ENCODE measurements at regions not wholly inside any gene's neighbourhood (a gene's known extent, or its start where the extent isn't known, plus 50 kb on each side); places are given as distances from the start of the nearest gene placed in this dataset.

- ChIA-PET CTCF (interaction anchor here (0.7 kb wide), 1 partner anchor 150 kb away, joined by 3 read pairs; no protein-coding TSS in a partner anchor), POLR2A (no interaction called here)
- no peak for DNase-seq (ENCODE audit: extremely low spot score)
- TF ChIP-seq FOXA1 (IDR thresholded peaks at IDR 0.05) = no peak
- TF ChIP-seq NFRKB (IDR thresholded peaks at IDR 0.05) = no peak
- no peak for TF ChIP-seq L3MBTL2 (conservative IDR thresholded peaks at IDR 0.05)
- no peak for TF ChIP-seq TARDBP (IDR thresholded peaks at IDR 0.05)
- TF ChIP-seq ARNT (IDR thresholded peaks at IDR 0.05) = no peak
- no peak for TF ChIP-seq LEF1 (IDR thresholded peaks at IDR 0.05; ENCODE audit: borderline replicate concordance)
- no peak for TF ChIP-seq ZNF384 (IDR thresholded peaks at IDR 0.05)
- no peak for TF ChIP-seq SP1 (IDR thresholded peaks at IDR 0.05)
- no peak for TF ChIP-seq PKNOX1 (IDR thresholded peaks at IDR 0.05)
- TF ChIP-seq HDGF (IDR thresholded peaks at IDR 0.05; ENCODE audit: borderline replicate concordance) = no peak
- TF ChIP-seq BHLHE40 (IDR thresholded peaks at IDR 0.05; ENCODE audit: borderline replicate concordance) = no peak
- no peak for TF ChIP-seq SUZ12 (IDR thresholded peaks at IDR 0.05)
- no peak for TF ChIP-seq ELF4 (IDR thresholded peaks at IDR 0.05)
- no peak for TF ChIP-seq FOXM1 (IDR thresholded peaks at IDR 0.05; ENCODE audit: borderline replicate concordance)
- no peak for TF ChIP-seq CTBP1 (IDR thresholded peaks at IDR 0.05; ENCODE audit: borderline replicate concordance)
- no peak for TF ChIP-seq FOXK2 (IDR thresholded peaks at IDR 0.05)
Measured at GRCh38 chr14:55881577-55882241, 236.5 kb upstream of the PELI2 start.

DNA sequence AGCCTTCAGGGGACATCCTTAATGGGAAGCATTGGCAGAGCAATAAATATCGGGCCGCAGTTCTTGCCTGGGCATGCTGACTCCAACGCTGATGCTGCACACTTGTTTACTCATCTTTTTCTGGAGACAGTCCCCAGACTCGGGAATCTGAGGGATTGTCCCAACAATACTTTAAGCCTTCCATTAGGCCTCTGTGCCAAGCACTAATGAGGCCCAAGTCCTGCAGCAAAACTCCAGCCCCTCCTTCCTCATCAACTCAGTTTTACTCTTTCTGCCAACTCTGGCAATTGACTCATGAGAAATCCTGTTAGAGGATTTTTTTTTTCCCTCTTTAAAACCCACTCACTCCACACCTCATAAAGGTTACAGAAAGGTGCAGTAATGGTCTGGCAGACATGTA is 233.4 kb upstream of the PELI2 start:
- CTCF ChIA-PET = no interaction called here
- POLR2A ChIA-PET = no interaction called here
- no peak for DNase-seq (ENCODE audit: extremely low spot score)
- TF ChIP-seq FOXA1 (IDR thresholded peaks at IDR 0.05) (no peak), PKNOX1 (IDR thresholded peaks at IDR 0.05) (no peak), ZNF384 (IDR thresholded peaks at IDR 0.05) (no peak), ARNT (IDR thresholded peaks at IDR 0.05) (no peak), LEF1 (IDR thresholded peaks at IDR 0.05; ENCODE audit: borderline replicate concordance) (no peak), TARDBP (IDR thresholded peaks at IDR 0.05) (no peak), NFRKB (IDR thresholded peaks at IDR 0.05) (no peak)

GRCh38 chr14:55889124-55889523 is 229.1 kb upstream of the PELI2 start:
- TF ChIP-seq PKNOX1 (IDR thresholded peaks at IDR 0.05) = no peak
- no peak for TF ChIP-seq CTBP1 (IDR thresholded peaks at IDR 0.05; ENCODE audit: borderline replicate concordance)
- no peak for TF ChIP-seq FOXM1 (IDR thresholded peaks at IDR 0.05; ENCODE audit: borderline replicate concordance)
- TF ChIP-seq L3MBTL2 (conservative IDR thresholded peaks at IDR 0.05) = no peak
- no peak for TF ChIP-seq HDGF (IDR thresholded peaks at IDR 0.05; ENCODE audit: borderline replicate concordance)
- TF ChIP-seq ARNT (IDR thresholded peaks at IDR 0.05) = no peak
- no peak for TF ChIP-seq SP1 (IDR thresholded peaks at IDR 0.05)
- no peak for TF ChIP-seq ELF4 (IDR thresholded peaks at IDR 0.05)
- no peak for TF ChIP-seq FOXK2 (IDR thresholded peaks at IDR 0.05)
- no peak for TF ChIP-seq NFRKB (IDR thresholded peaks at IDR 0.05)
- no peak for TF ChIP-seq BHLHE40 (IDR thresholded peaks at IDR 0.05; ENCODE audit: borderline replicate concordance)
- no peak for TF ChIP-seq FOXA1 (IDR thresholded peaks at IDR 0.05)
- TF ChIP-seq LEF1 (IDR thresholded peaks at IDR 0.05; ENCODE audit: borderline replicate concordance) = no peak
- CTCF ChIA-PET = no interaction called here
- POLR2A ChIA-PET = no interaction called here
- no peak for DNase-seq (ENCODE audit: extremely low spot score)

GRCh38 chr14:55891692-55892091 is 226.5 kb upstream of the PELI2 start:
- CTCF ChIA-PET = no interaction called here
- no peak for DNase-seq (ENCODE audit: extremely low spot score)
- POLR2A ChIA-PET = no interaction called here
- no peak for TF ChIP-seq LEF1 (IDR thresholded peaks at IDR 0.05; ENCODE audit: borderline replicate concordance)

GRCh38 chr14:55892906-55893305 is 225.3 kb upstream of the PELI2 start:
- ChIA-PET POLR2A (no interaction called here), CTCF (no interaction called here)
- no peak for DNase-seq (ENCODE audit: extremely low spot score)
- TF ChIP-seq TARDBP (IDR thresholded peaks at IDR 0.05) (no peak), ZNF384 (IDR thresholded peaks at IDR 0.05) (no peak), HDGF (IDR thresholded peaks at IDR 0.05; ENCODE audit: borderline replicate concordance) (no peak), FOXK2 (IDR thresholded peaks at IDR 0.05) (no peak), SUZ12 (IDR thresholded peaks at IDR 0.05) (no peak), SP1 (IDR thresholded peaks at IDR 0.05) (no peak), L3MBTL2 (conservative IDR thresholded peaks at IDR 0.05) (no peak), FOXM1 (IDR thresholded peaks at IDR 0.05; ENCODE audit: borderline replicate concordance) (no peak), LEF1 (IDR thresholded peaks at IDR 0.05; ENCODE audit: borderline replicate concordance) (no peak), FOXA1 (IDR thresholded peaks at IDR 0.05) (no peak), ELF4 (IDR thresholded peaks at IDR 0.05) (no peak), CTBP1 (IDR thresholded peaks at IDR 0.05; ENCODE audit: borderline replicate concordance) (no peak)

DNA sequence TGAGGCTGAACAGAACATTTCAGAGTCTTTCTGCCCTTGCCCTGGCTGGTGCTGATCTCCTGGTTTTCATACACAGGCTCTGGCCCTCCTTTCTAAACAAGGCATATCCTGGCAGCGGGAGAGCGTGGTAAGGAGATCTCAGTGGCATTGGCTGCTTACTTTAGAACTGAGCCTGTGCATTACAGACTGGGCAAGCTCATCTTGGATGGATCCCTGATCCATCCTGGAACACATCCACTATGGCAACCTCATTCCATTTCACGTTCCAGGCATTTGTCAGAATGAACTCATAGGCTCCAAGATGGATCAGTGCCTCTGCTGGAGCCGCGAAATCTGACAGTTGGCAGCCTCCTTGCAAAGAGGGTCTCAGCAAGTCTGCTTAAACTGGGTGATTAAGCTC is 224.5 kb upstream of the PELI2 start:
- DNase-seq (ENCODE audit: extremely low spot score) = no peak
- CTCF ChIA-PET = no interaction called here
- TF ChIP-seq PKNOX1 (IDR thresholded peaks at IDR 0.05) = no peak
- no peak for TF ChIP-seq CTBP1 (IDR thresholded peaks at IDR 0.05; ENCODE audit: borderline replicate concordance)
- no peak for TF ChIP-seq BHLHE40 (IDR thresholded peaks at IDR 0.05; ENCODE audit: borderline replicate concordance)
- no peak for TF ChIP-seq SP1 (IDR thresholded peaks at IDR 0.05)
- TF ChIP-seq ELF4 (IDR thresholded peaks at IDR 0.05) = no peak
- TF ChIP-seq ARNT (IDR thresholded peaks at IDR 0.05) = no peak
- TF ChIP-seq LEF1 (IDR thresholded peaks at IDR 0.05; ENCODE audit: borderline replicate concordance) = no peak
- TF ChIP-seq FOXM1 (IDR thresholded peaks at IDR 0.05; ENCODE audit: borderline replicate concordance) = no peak
- TF ChIP-seq SUZ12 (IDR thresholded peaks at IDR 0.05) = no peak
- no peak for TF ChIP-seq FOXK2 (IDR thresholded peaks at IDR 0.05)
- no peak for TF ChIP-seq TARDBP (IDR thresholded peaks at IDR 0.05)
- no peak for TF ChIP-seq HDGF (IDR thresholded peaks at IDR 0.05; ENCODE audit: borderline replicate concordance)
- no peak for TF ChIP-seq FOXA1 (IDR thresholded peaks at IDR 0.05)
- TF ChIP-seq NFRKB (IDR thresholded peaks at IDR 0.05) = no peak
- no peak for TF ChIP-seq L3MBTL2 (conservative IDR thresholded peaks at IDR 0.05)
- TF ChIP-seq ZNF384 (IDR thresholded peaks at IDR 0.05) = no peak
- POLR2A ChIA-PET = no interaction called here

All from HEK293T (cell line).